ENCODE measurements at regions not wholly inside any gene's neighbourhood (a gene's known extent, or its start where the extent isn't known, plus 50 kb on each side); places are given as distances from the start of the nearest gene placed in this dataset.
"Not testable (repeated sequence)": the region's sequence is repeated elsewhere in the genome, so short reads cannot be mapped to it uniquely, and the experiment has no call there.

GRCh38 chr12:131224226-131225065, 270.7 kb downstream of the ADGRD1 start:
- H3K23me2 ChIP-seq (ENCODE audit: low read depth, low read length); H3K9me3 ChIP-seq (ENCODE audit: insufficient read depth in 2 of 2, low read depth in 1 of 2, low read length in 1 of 2); H2AFZ ChIP-seq (ENCODE audit: low read length); H2BK20ac ChIP-seq (ENCODE audit: low read length); H3K27ac ChIP-seq (ENCODE audit: low read depth, low read length); H2BK5ac ChIP-seq (ENCODE audit: low read depth, low read length); H3K23ac ChIP-seq (ENCODE audit: insufficient read length); H3K56ac ChIP-seq (replicated peaks; ENCODE audit: insufficient read length, low read depth, low read length); FAIRE-seq; H3K4me2 ChIP-seq (ENCODE audit: insufficient read depth in 1 of 2, low read depth in 2 of 2, low read length in 2 of 2); H2AK5ac ChIP-seq (ENCODE audit: low read depth, low read length); H2BK12ac ChIP-seq (ENCODE audit: low read depth, low read length); H3K18ac ChIP-seq (ENCODE audit: extremely low read depth, low read length); H3K27me3 ChIP-seq (replicated peaks in 1 of 4; ENCODE audit: control insufficient read depth in 3 of 4, extremely low read depth in 1 of 4, insufficient read depth in 3 of 4, low read length in 3 of 4); H3K9ac ChIP-seq (replicated peaks in 1 of 4; ENCODE audit: extremely low read depth in 1 of 4, low read depth in 3 of 4, low read length in 3 of 4); H2BK120ac ChIP-seq (replicated peaks; ENCODE audit: low read depth, low read length); H3K79me2 ChIP-seq (ENCODE audit: control insufficient read depth in 1 of 2, insufficient read depth in 2 of 2, low read length in 2 of 2); H3K36me3 ChIP-seq (ENCODE audit: control insufficient read depth in 2 of 4, insufficient read depth in 4 of 4, low read length in 3 of 4); H2BK15ac ChIP-seq (ENCODE audit: low read length); H3K4me3 ChIP-seq (ENCODE audit: extremely low read depth in 1 of 4, insufficient read depth in 2 of 4, low read depth in 3 of 4, low read length in 4 of 4); H3K14ac ChIP-seq (ENCODE audit: insufficient read length); H4K20me1 ChIP-seq (replicated peaks in 1 of 2; ENCODE audit: control insufficient read depth in 1 of 2, insufficient read depth in 2 of 2, low read length in 2 of 2); H4K5ac ChIP-seq (ENCODE audit: insufficient read length, low read depth, low read length); H3K79me1 ChIP-seq (ENCODE audit: low read depth, low read length); H4K91ac ChIP-seq (replicated peaks; ENCODE audit: insufficient read length, low read length); H4K8ac ChIP-seq (ENCODE audit: extremely low read depth, insufficient read depth, low read length); H3K4ac ChIP-seq (replicated peaks; ENCODE audit: insufficient read length, low read depth, low read length): not testable (repeated sequence)
- TF ChIP-seq RAD21 (IDR thresholded peaks at IDR 0.05 in 1 of 2, conservative IDR thresholded peaks at IDR 0.05 in 1 of 2; ENCODE audit: low read depth in 2 of 2, low read length in 2 of 2) (peak; percentile 34 to 55), TAF1 (IDR thresholded peaks at IDR 0.05; ENCODE audit: low read depth, low read length) (0 out of 2 replicates have a peak, but pooled peaks have one; percentile 24), TCF12 (IDR thresholded peaks at IDR 0.05; ENCODE audit: low read depth, low read length) (0 out of 2 replicates have a peak, but pooled peaks have one; percentile 34), MAX (IDR thresholded peaks at IDR 0.05) (peak; percentile 44; the same call in 1 of the 2 replicates)
- TF ChIP-seq, protein P1, sequence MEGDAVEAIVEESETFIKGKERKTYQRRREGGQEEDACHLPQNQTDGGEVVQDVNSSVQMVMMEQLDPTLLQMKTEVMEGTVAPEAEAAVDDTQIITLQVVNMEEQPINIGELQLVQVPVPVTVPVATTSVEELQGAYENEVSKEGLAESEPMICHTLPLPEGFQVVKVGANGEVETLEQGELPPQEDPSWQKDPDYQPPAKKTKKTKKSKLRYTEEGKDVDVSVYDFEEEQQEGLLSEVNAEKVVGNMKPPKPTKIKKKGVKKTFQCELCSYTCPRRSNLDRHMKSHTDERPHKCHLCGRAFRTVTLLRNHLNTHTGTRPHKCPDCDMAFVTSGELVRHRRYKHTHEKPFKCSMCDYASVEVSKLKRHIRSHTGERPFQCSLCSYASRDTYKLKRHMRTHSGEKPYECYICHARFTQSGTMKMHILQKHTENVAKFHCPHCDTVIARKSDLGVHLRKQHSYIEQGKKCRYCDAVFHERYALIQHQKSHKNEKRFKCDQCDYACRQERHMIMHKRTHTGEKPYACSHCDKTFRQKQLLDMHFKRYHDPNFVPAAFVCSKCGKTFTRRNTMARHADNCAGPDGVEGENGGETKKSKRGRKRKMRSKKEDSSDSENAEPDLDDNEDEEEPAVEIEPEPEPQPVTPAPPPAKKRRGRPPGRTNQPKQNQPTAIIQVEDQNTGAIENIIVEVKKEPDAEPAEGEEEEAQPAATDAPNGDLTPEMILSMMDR (IDR thresholded peaks at IDR 0.05; ENCODE audit: control extremely low read depth in 1 of 3, insufficient read depth in 1 of 3, low read depth in 1 of 3, low read length in 3 of 3): peak; percentile 21 to 35 (median 27); a peak in 3 of 4 replicates
- WGBS, 2 experiments (ENCODE audit: extremely low coverage in 1 of 2, insufficient coverage in 1 of 2, insufficient read length in 1 of 2, insufficient replicate concordance in 2 of 2, low coverage in 1 of 2, low lambda C conversion rate in 2 of 2, missing lambda C conversion rate in 1 of 2): 71% methylated on average over 9 of the region's 17 CpGs; no CpG with 5 or more reads in 1 of the 2 experiments
- peak; percentile 80 to 85 for DNase-seq (ENCODE audit: low read depth in 1 of 2, low spot score in 2 of 2)
- peaks cover 0 to 19% (median 10%) of the 10 kb centered on the region in 4 experiments; a peak in 6 of 7 replicates for H3K4me1 ChIP-seq (replicated peaks in 1 of 4; ENCODE audit: control insufficient read depth in 3 of 4, insufficient read depth in 4 of 4, low read length in 3 of 4)
- ChIA-PET CTCF (ENCODE audit: partially characterized antibody) (interaction anchor here (0.6 to 1.4 kb wide), 6 partner anchors 14 to 238 kb away, joined by 3 to 7 read pairs (median 3); no protein-coding TSS in a partner anchor), POLR2A (ENCODE audit: partially characterized antibody) (interaction anchor here (0.6 kb wide), 1 partner anchor 493 kb away, joined by 3 read pairs; no protein-coding TSS in a partner anchor)

All from H1 (cell line).